A673 (cell line): ENCODE measurements at regions not wholly inside any gene's neighbourhood (a gene's known extent, or its start where the extent isn't known, plus 50 kb on each side); places are given as distances from the start of the nearest gene placed in this dataset.
"Not testable (repeated sequence)": the region's sequence is repeated elsewhere in the genome, so short reads cannot be mapped to it uniquely, and the experiment has no call there.

Experiments used
- BruUV-seq: library from RNA; stranded (reverse); fragments of 400-500 nt; replicated peaks from 2 replicates; lab custom pipeline; 2021; lab: Mats Ljungman, UMichigan
- CTCF ChIA-PET: fragments of 300-600 bp; sonication (Branson Sonifier 250); formaldehyde crosslinking; loops from one replicate; lab custom pipeline; 2022; ENCODE audit warnings: antibody characterized with exemption; lab: Charles Lee
- POLR2A ChIA-PET: fragments of 300-600 bp; sonication (Branson Sonifier 250); formaldehyde crosslinking; loops from one replicate; lab custom pipeline; 2022; ENCODE audit warnings: antibody characterized with exemption; ENCODE audit not compliant: low non-redundant PET; lab: Charles Lee
- DNase-seq: peaks from one replicate; pipeline ENCODE4 v3.0.0-alpha.2; 2015; ENCODE audit warnings: low spot score
- H3K27ac ChIP-seq: fragments of 200-600 bp; sonication (generic); 2 replicates; pipeline ENCODE4 v1.5.1; 2016; ENCODE audit warnings: mixed run types, low read depth, mild to moderate bottlenecking, mixed read lengths, antibody characterized with exemption, low read length; ENCODE audit not compliant: poor library complexity, severe bottlenecking
- H3K27me3 ChIP-seq: fragments of 200-600 bp; sonication (generic); replicated peaks from 2 replicates; pipeline ENCODE4 v1.6.1; 2017; ENCODE audit warnings: mixed run types, low read depth, mild to moderate bottlenecking, mixed read lengths, antibody characterized with exemption, low read length; ENCODE audit not compliant: insufficient read depth, poor library complexity
- H3K36me3 ChIP-seq: fragments of 200-600 bp; sonication (generic); 2 replicates; pipeline ENCODE4 v1.6.1; 2016; ENCODE audit warnings: mixed run types, mild to moderate bottlenecking, mixed read lengths, antibody characterized with exemption, low read length; ENCODE audit not compliant: insufficient read depth, poor library complexity, severe bottlenecking
- H3K4me1 ChIP-seq: fragments of 200-600 bp; sonication (generic); 2 replicates; pipeline ENCODE4 v1.6.1; 2017; ENCODE audit warnings: mixed run types, mild to moderate bottlenecking, mixed read lengths, antibody characterized with exemption, low read length; ENCODE audit not compliant: insufficient read depth, poor library complexity, severe bottlenecking
- H3K4me3 ChIP-seq: fragments of 200-600 bp; sonication (generic); 2 replicates; pipeline ENCODE4 v1.5.1; 2016; ENCODE audit warnings: low read depth, mixed run types, mild to moderate bottlenecking, mixed read lengths, low read length; ENCODE audit not compliant: poor library complexity, severe bottlenecking
- H3K9me3 ChIP-seq: fragments of 200-600 bp; sonication (generic); 2 replicates; pipeline ENCODE4 v1.6.1; 2016; ENCODE audit warnings: mixed run types, low read depth, mild to moderate bottlenecking, mixed read lengths, antibody characterized with exemption, low read length; ENCODE audit not compliant: poor library complexity, severe bottlenecking
- EZH2 ChIP-seq: fragments of 200-600 bp; sonication (generic); IDR thresholded peaks from 2 replicates; pipeline ENCODE4 v1.6.1; 2017; ENCODE audit warnings: borderline replicate concordance, low read depth, mild to moderate bottlenecking, mixed read lengths, antibody characterized with exemption, low read length; ENCODE audit not compliant: poor library complexity, severe bottlenecking
- intact Hi-C: fragments of 100-400 bp; cut with micrococcal nuclease; formaldehyde crosslinking; loops from one replicate; pipeline ENCODE4 v1.10.0; 2022; ENCODE audit not compliant: unreplicated experiment
- TF ChIP-seq, protein P1 (sequence below): fragments of 300-800, 200-600 bp; sonication (generic); conservative IDR thresholded peaks from 2 replicates; pipeline ENCODE4 v1.5.1; 2017; ENCODE audit warnings: low read depth, mild to moderate bottlenecking, antibody characterized with exemption, low read length, moderate library complexity, mixed read lengths

DNA sequence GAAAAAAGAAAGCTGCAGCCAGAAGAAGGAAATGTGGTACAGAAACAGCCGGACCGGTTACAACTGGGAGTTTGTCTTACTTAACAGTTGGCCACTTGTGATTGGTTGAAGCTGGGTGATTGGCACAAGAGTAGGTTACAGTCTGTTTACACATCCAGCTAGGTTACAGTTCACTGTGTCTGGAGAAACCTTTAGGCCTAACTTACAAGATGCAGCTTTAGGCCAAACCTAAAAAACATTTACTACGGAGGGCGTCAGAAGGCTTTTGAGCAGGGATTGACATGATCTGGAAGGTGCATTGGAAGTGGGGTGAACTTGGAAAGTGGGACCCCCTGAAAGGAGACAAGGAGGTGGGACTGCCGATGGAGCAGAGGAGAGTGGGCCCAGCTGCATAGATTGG lies 122.3 kb downstream of the BANF2 start:
- no peaks in the 10 kb centered on the region for H3K4me1 ChIP-seq
- H3K36me3 ChIP-seq: no peaks in the 10 kb centered on the region
- POLR2A ChIA-PET: interaction anchor here (0.6 kb wide), 1 partner anchor 343 kb away, joined by 3 read pairs; no protein-coding TSS in a partner anchor
- H3K9me3 ChIP-seq: no peaks in the 10 kb centered on the region
- H3K27ac ChIP-seq: no peak overlapping the region
- DNase-seq: no peak
- TF ChIP-seq, protein P1, sequence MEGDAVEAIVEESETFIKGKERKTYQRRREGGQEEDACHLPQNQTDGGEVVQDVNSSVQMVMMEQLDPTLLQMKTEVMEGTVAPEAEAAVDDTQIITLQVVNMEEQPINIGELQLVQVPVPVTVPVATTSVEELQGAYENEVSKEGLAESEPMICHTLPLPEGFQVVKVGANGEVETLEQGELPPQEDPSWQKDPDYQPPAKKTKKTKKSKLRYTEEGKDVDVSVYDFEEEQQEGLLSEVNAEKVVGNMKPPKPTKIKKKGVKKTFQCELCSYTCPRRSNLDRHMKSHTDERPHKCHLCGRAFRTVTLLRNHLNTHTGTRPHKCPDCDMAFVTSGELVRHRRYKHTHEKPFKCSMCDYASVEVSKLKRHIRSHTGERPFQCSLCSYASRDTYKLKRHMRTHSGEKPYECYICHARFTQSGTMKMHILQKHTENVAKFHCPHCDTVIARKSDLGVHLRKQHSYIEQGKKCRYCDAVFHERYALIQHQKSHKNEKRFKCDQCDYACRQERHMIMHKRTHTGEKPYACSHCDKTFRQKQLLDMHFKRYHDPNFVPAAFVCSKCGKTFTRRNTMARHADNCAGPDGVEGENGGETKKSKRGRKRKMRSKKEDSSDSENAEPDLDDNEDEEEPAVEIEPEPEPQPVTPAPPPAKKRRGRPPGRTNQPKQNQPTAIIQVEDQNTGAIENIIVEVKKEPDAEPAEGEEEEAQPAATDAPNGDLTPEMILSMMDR: no peak
- no peak for TF ChIP-seq EZH2
- intact Hi-C loops: no loop called here
- no peaks in the 10 kb centered on the region for H3K27me3 ChIP-seq
- CTCF ChIA-PET: no interaction called here
- no TSS peak for BruUV-seq
- H3K4me3 ChIP-seq: no peak overlapping the region

DNA sequence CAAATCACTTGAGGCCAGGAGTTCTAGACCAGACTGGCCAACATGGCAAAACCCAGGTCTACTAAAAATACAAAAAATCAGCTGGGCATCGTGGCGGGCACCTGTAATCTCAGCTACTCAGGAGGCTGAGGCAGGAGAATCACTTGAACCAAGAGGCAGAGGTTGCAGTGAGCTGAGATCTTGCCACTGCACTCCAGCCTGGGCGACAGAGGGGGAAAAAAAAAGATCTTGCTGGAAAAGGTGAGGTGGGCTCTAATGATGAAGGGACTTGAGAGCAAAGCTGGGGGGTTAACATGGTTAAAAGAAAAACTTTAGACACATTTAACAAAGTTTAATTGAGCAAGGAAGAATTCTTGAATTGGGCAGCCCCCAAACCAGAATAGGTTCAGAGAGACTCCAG lies 121.8 kb downstream of the BANF2 start:
- H3K9me3 ChIP-seq, H3K4me3 ChIP-seq, H3K36me3 ChIP-seq, H3K27ac ChIP-seq, CTCF ChIA-PET, H3K4me1 ChIP-seq, H3K27me3 ChIP-seq, DNase-seq, POLR2A ChIA-PET, BruUV-seq, intact Hi-C loops: not testable (repeated sequence)

DNA sequence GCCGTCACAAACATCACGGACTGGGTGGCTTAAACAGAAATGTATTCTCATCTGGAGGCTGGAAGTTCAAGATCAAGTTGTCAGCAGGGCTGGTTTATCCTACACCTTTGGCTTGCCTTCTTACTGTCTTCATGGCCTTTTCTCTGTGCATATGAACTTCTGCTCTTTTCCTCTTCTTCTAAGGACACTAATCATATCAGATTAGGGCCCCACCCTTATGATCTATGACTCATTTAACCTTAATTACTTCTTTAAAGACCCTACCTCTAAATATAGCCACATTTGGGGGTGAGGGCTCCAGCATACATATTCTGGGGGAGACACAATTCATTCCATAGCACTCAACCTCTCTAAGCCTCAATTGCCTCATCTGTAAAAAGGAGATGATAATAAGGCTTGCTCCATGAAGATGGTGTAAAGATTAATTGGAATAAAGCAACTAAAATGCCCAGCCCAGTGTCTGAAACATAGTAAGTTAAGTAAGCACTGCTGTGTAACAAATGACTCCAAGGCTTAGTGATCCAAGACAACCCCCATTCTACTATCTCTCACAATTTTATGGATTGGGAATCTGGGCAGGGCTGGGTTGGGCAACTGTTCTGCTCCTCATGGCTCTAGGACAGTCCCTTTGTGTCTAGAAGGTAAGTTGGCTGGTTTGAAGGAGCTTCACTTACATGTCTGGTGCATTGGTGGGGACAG lies 119.8 kb downstream of the BANF2 start:
- Histone ChIP-seq H3K4me1 (no peaks in the 10 kb centered on the region), H3K9me3 (no peaks in the 10 kb centered on the region), H3K27me3 (no peaks in the 10 kb centered on the region), H3K36me3 (no peaks in the 10 kb centered on the region), H3K27ac (no peak overlapping the region), H3K4me3 (no peak overlapping the region)
- TF ChIP-seq, protein P1: no peak
- TF ChIP-seq EZH2: no peak
- intact Hi-C loops: no loop called here
- ChIA-PET POLR2A (no interaction called here), CTCF (no interaction called here)
- no TSS peak for BruUV-seq
- no peak for DNase-seq

DNA sequence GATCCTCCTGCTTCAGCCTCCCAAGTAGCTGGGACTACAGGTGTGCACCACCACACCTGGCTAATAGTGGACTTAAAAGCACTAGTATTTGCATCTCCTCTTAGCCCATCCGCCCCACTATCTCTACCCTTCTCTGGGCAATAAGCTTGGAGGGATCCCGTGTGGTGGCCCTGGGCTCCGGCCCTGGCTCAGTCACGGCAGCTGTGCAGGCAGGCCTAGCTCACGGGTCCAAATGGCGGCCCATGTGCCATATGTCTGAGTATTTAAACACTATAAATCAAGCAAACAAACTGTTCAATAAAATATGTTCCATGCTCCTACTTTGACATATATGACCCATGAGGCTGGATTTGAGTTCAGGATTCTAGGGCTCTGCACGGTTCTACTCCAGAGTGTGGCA lies 118.4 kb downstream of the BANF2 start:
- POLR2A ChIA-PET: no interaction called here
- H3K27me3 ChIP-seq: no peaks in the 10 kb centered on the region

More for the DNA sequence above, 118.4 kb downstream of the BANF2 start:
- DNase-seq: no peak
- no TSS peak for BruUV-seq
- Histone ChIP-seq H3K4me1 (no peaks in the 10 kb centered on the region), H3K4me3 (no peak overlapping the region), H3K9me3 (no peaks in the 10 kb centered on the region), H3K36me3 (no peaks in the 10 kb centered on the region), H3K27ac (no peak overlapping the region)
- CTCF ChIA-PET: no interaction called here
- no peak for TF ChIP-seq EZH2
- TF ChIP-seq, protein P1: no peak
- intact Hi-C loops: no loop called here
